Gastroesophageal sphincter (tissue), 3 donors: ENCODE measurements at regions not wholly inside any gene's neighbourhood (a gene's known extent, or its start where the extent isn't known, plus 50 kb on each side); places are given as distances from the start of the nearest gene placed in this dataset.

ENCODE experiments used
- CTCF ChIP-seq, 4 experiments: fragments of 200-600 bp in 2 of 4; fragments of 450-650 bp in 2 of 4; sonication (generic) in 1 of 4; IDR thresholded peaks; one replicate each; pipeline ENCODE4 v1.5.1; 2017 to 2019; ENCODE audit warnings: antibody characterized with exemption in 4 of 4, mild to moderate bottlenecking in 2 of 4, moderate library complexity in 2 of 4
- EP300 ChIP-seq: sonication (generic); formaldehyde crosslinking; IDR thresholded peaks from one replicate; pipeline ENCODE4 v1.6.1; 2017; ENCODE audit warnings: antibody characterized with exemption, mild to moderate bottlenecking
- POLR2A ChIP-seq, 2 donors: fragments of 450-650 bp; IDR thresholded peaks; one replicate each; pipeline ENCODE4 v1.6.1; 2017; ENCODE audit warnings: antibody characterized with exemption in 2 of 2, mild to moderate bottlenecking in 2 of 2, moderate library complexity in 1 of 2
- POLR2AphosphoS5 ChIP-seq: sonication (generic); formaldehyde crosslinking; IDR thresholded peaks from one replicate; pipeline ENCODE4 v1.6.1; 2017; ENCODE audit warnings: antibody characterized with exemption

- no peak for TF ChIP-seq CTCF (IDR thresholded peaks at IDR 0.05)
- TF ChIP-seq POLR2A (IDR thresholded peaks at IDR 0.05) = no peak
- TF ChIP-seq EP300 = no peak
- TF ChIP-seq POLR2AphosphoS5 = no peak
Observed at GRCh38 chr3:177646749-177647148, 449.5 kb upstream of the TBL1XR1 start.
